HEK293T (cell line): ENCODE measurements at regions not wholly inside any gene's neighbourhood (a gene's known extent, or its start where the extent isn't known, plus 50 kb on each side); places are given as distances from the start of the nearest gene placed in this dataset.
A peak's percentile ranks its signal among the peaks of the same experiment; 100 is the strongest.

Experiments used
- CTCF ChIA-PET: fragments of 350-600 bp; formaldehyde crosslinking; extraction: SDS; loops from one replicate; lab custom pipeline; 2021; ENCODE audit warnings: antibody characterized with exemption, inconsistent platforms; lab: Yijun Ruan, JAX
- POLR2A ChIA-PET: fragments of 350-600 bp; formaldehyde crosslinking; extraction: SDS; loops from one replicate; lab custom pipeline; 2020; ENCODE audit warnings: antibody characterized with exemption, inconsistent platforms; lab: Yijun Ruan, JAX
- DNase-seq: peaks from one replicate; pipeline ENCODE4 v3.0.0; 2012; ENCODE audit warnings: mixed read lengths; ENCODE audit errors: extremely low spot score
- ARNT ChIP-seq: fragments of 450-650 bp; IDR thresholded peaks from 2 replicates; pipeline ENCODE4 v1.6.1; 2017; ENCODE audit warnings: mild to moderate bottlenecking
- BHLHE40 ChIP-seq: fragments of 450-650 bp; IDR thresholded peaks from 2 replicates; pipeline ENCODE4 v1.6.1; 2016; ENCODE audit warnings: mild to moderate bottlenecking, moderate library complexity, borderline replicate concordance
- CTBP1 ChIP-seq: fragments of 450-650 bp; IDR thresholded peaks from 2 replicates; pipeline ENCODE4 v1.6.1; 2016; ENCODE audit warnings: borderline replicate concordance
- ELF4 ChIP-seq: fragments of 450-650 bp; IDR thresholded peaks from 2 replicates; pipeline ENCODE4 v1.6.1; 2017; ENCODE audit warnings: antibody characterized with exemption
- FOXA1 ChIP-seq: fragments of 450-650 bp; IDR thresholded peaks from 2 replicates; pipeline ENCODE4 v1.6.1; 2016; ENCODE audit warnings: mild to moderate bottlenecking
- FOXM1 ChIP-seq: fragments of 450-650 bp; IDR thresholded peaks from 2 replicates; pipeline ENCODE4 v1.6.1; 2017; ENCODE audit warnings: mild to moderate bottlenecking, borderline replicate concordance
- HDGF ChIP-seq: fragments of 450-650 bp; IDR thresholded peaks from 2 replicates; pipeline ENCODE4 v1.6.1; 2017; ENCODE audit warnings: antibody characterized with exemption, borderline replicate concordance
- L3MBTL2 ChIP-seq: fragments of 450-650 bp; conservative IDR thresholded peaks from 2 replicates; pipeline ENCODE4 v1.6.1; 2016; ENCODE audit warnings: mild to moderate bottlenecking
- LEF1 ChIP-seq: fragments of 450-650 bp; IDR thresholded peaks from 2 replicates; pipeline ENCODE4 v1.6.1; 2017; ENCODE audit warnings: mild to moderate bottlenecking, borderline replicate concordance
- NFRKB ChIP-seq: fragments of 450-650 bp; IDR thresholded peaks from 2 replicates; pipeline ENCODE4 v1.6.1; 2016; ENCODE audit warnings: mild to moderate bottlenecking, moderate library complexity
- SP1 ChIP-seq: fragments of 450-650 bp; IDR thresholded peaks from 2 replicates; pipeline ENCODE4 v1.6.1; 2017
- SUZ12 ChIP-seq: fragments of 450-650 bp; IDR thresholded peaks from 2 replicates; pipeline ENCODE4 v1.6.1; 2016; ENCODE audit warnings: mild to moderate bottlenecking
- TARDBP ChIP-seq: fragments of 450-650 bp; IDR thresholded peaks from 2 replicates; pipeline ENCODE4 v1.6.1; 2016
- ZNF384 ChIP-seq: fragments of 450-650 bp; IDR thresholded peaks from 2 replicates; pipeline ENCODE4 v1.6.1; 2016
- TF ChIP-seq, protein P1 (sequence below): fragments of 450-650 bp; IDR thresholded peaks from 2 replicates; pipeline ENCODE4 v1.6.1; 2016

- POLR2A ChIA-PET: no interaction called here
- DNase-seq: no peak
- TF ChIP-seq L3MBTL2 (no peak), ARNT (no peak), LEF1 (no peak), FOXM1 (no peak), ELF4 (no peak), FOXA1 (no peak), BHLHE40 (no peak), HDGF (no peak), ZNF384 (no peak), CTBP1 (no peak), SP1 (no peak)
- TF ChIP-seq, protein P1, sequence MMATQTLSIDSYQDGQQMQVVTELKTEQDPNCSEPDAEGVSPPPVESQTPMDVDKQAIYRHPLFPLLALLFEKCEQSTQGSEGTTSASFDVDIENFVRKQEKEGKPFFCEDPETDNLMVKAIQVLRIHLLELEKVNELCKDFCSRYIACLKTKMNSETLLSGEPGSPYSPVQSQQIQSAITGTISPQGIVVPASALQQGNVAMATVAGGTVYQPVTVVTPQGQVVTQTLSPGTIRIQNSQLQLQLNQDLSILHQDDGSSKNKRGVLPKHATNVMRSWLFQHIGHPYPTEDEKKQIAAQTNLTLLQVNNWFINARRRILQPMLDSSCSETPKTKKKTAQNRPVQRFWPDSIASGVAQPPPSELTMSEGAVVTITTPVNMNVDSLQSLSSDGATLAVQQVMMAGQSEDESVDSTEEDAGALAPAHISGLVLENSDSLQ: no peak
- CTCF ChIA-PET: interaction anchor here (0.6 to 0.8 kb wide), 2 partner anchors 22 to 949 kb away, joined by 3 read pairs; no protein-coding TSS in a partner anchor
These were observed 151.9 kb upstream of the ZNF184 start for GRCh38 chr6:27624694-27625262.

GRCh38 chr6:27623103-27623502 lies 150.2 kb upstream of the ZNF184 start:
- POLR2A ChIA-PET: no interaction called here
- CTCF ChIA-PET: no interaction called here

GRCh38 chr6:27619436-27619835 lies 146.5 kb upstream of the ZNF184 start:
- CTCF ChIA-PET: interaction anchor here (0.6 to 1.1 kb wide), 3 partner anchors 11 to 172 kb away, joined by 3 read pairs; no protein-coding TSS in a partner anchor

More at GRCh38 chr6:27623103-27623502, 150.2 kb upstream of the ZNF184 start:
- DNase-seq: no peak
- TF ChIP-seq LEF1: no peak
- no peak for TF ChIP-seq L3MBTL2
- no peak for TF ChIP-seq SUZ12
- no peak for TF ChIP-seq BHLHE40
- no peak for TF ChIP-seq TARDBP
- TF ChIP-seq ELF4: no peak
- TF ChIP-seq FOXA1: no peak
- no peak for TF ChIP-seq ZNF384
- TF ChIP-seq NFRKB: no peak
- TF ChIP-seq, protein P1: no peak
- TF ChIP-seq CTBP1: no peak

GRCh38 chr6:27617700-27618689 lies 145.1 kb upstream of the ZNF184 start:
- TF ChIP-seq, protein P1: peak; percentile 97
- TF ChIP-seq CTBP1 (peak; percentile 55), BHLHE40 (no peak)
- POLR2A ChIA-PET: interaction anchor here (0.7 to 2.3 kb wide), 21 partner anchors 9 to 337 kb away, joined by 3 to 15 read pairs (median 4); no protein-coding TSS in a partner anchor
- peak; percentile 54 for DNase-seq
- CTCF ChIA-PET: interaction anchor here (0.6 to 2.2 kb wide), 5 partner anchors 9 to 306 kb away, joined by 3 to 13 read pairs (median 4); no protein-coding TSS in a partner anchor

More at GRCh38 chr6:27619436-27619835, 146.5 kb upstream of the ZNF184 start:
- DNase-seq: no peak
- no peak for TF ChIP-seq TARDBP
- TF ChIP-seq CTBP1: no peak
- POLR2A ChIA-PET: interaction anchor here (0.6 to 2.3 kb wide), 2 partner anchors 12 to 69 kb away, joined by 3 to 15 read pairs; no protein-coding TSS in a partner anchor

- POLR2A ChIA-PET: interaction anchor here (0.6 to 2.3 kb wide), 20 partner anchors 8 to 283 kb away, joined by 3 to 15 read pairs (median 4); no protein-coding TSS in a partner anchor
- CTCF ChIA-PET: interaction anchor here (0.6 to 2.2 kb wide), 5 partner anchors 8 to 305 kb away, joined by 3 to 13 read pairs (median 4); no protein-coding TSS in a partner anchor
- TF ChIP-seq BHLHE40: no peak
- 0 out of 2 replicates have a peak, but pooled peaks have one; percentile 18 for TF ChIP-seq ZNF384
- no peak for TF ChIP-seq FOXM1
- 0 out of 2 replicates have a peak, but pooled peaks have one; percentile 41 for TF ChIP-seq L3MBTL2
- TF ChIP-seq ELF4: no peak
- DNase-seq: peak; percentile 23
These were observed 144.3 kb upstream of the ZNF184 start for GRCh38 chr6:27617046-27617687.
